SW480 (cell line): ENCODE measurements at regions not wholly inside any gene's neighbourhood (a gene's known extent, or its start where the extent isn't known, plus 50 kb on each side); places are given as distances from the start of the nearest gene placed in this dataset.
"Not testable (repeated sequence)": the region's sequence is repeated elsewhere in the genome, so short reads cannot be mapped to it uniquely, and the experiment has no call there.

Source experiments
- DNase-seq: peaks from one replicate; pipeline ENCODE4 v3.0.0-alpha.2; 2016; ENCODE audit warnings: low spot score

GRCh38 chr3:88000853-88001252, 58.0 kb downstream of the CGGBP1 start:
- no peak for DNase-seq

- no peak for DNase-seq
Observed at GRCh38 chr3:87997966-87998365, 60.8 kb downstream of the CGGBP1 start.

GRCh38 chr3:87997298-87997697, 61.5 kb downstream of the CGGBP1 start:
- no peak for DNase-seq

GRCh38 chr3:87996882-87997281, 61.9 kb downstream of the CGGBP1 start:
- no peak for DNase-seq

GRCh38 chr3:87993566-87993965, 65.2 kb downstream of the CGGBP1 start:
- DNase-seq = no peak

- no peak for DNase-seq
Observed at GRCh38 chr3:87987952-87988351, 70.9 kb downstream of the CGGBP1 start.

- DNase-seq = no peak
Observed at GRCh38 chr3:87982421-87982820, 76.4 kb downstream of the CGGBP1 start.

- no peak for DNase-seq
Observed at GRCh38 chr3:87979527-87979926, 79.3 kb downstream of the CGGBP1 start.

- no peak for DNase-seq
Observed at GRCh38 chr3:87977765-87978164, 81.0 kb downstream of the CGGBP1 start.

GRCh38 chr3:87975716-87976115, 83.1 kb downstream of the CGGBP1 start:
- no peak for DNase-seq

GRCh38 chr3:87973906-87974305, 84.9 kb downstream of the CGGBP1 start:
- no peak for DNase-seq

GRCh38 chr3:87969620-87970019, 89.2 kb downstream of the CGGBP1 start:
- no peak for DNase-seq

GRCh38 chr3:87968668-87969067, 90.1 kb downstream of the CGGBP1 start:
- no peak for DNase-seq

GRCh38 chr3:87958289-87958688, 100.5 kb downstream of the CGGBP1 start:
- DNase-seq = no peak

- DNase-seq = no peak
Observed at GRCh38 chr3:87957575-87957974, 101.2 kb downstream of the CGGBP1 start.

GRCh38 chr3:87949879-87950208, 109.0 kb downstream of the CGGBP1 start:
- no peak for DNase-seq

- no peak for DNase-seq
Observed at GRCh38 chr3:87949189-87949878, 109.5 kb downstream of the CGGBP1 start.

- DNase-seq = not testable (repeated sequence)
Observed at GRCh38 chr3:87946007-87946406, 112.8 kb downstream of the CGGBP1 start.

GRCh38 chr3:87942256-87942655, 116.5 kb downstream of the CGGBP1 start:
- DNase-seq = not testable (repeated sequence)

- DNase-seq = no peak
Observed at GRCh38 chr3:87924485-87924884, 134.3 kb downstream of the CGGBP1 start.

- DNase-seq = no peak
Observed at GRCh38 chr3:87920549-87920948, 138.3 kb downstream of the CGGBP1 start.

GRCh38 chr3:87901141-87901540, 157.7 kb downstream of the CGGBP1 start:
- DNase-seq = no peak

GRCh38 chr3:87900061-87900460, 158.7 kb downstream of the CGGBP1 start:
- DNase-seq = peak; percentile 2

- no peak for DNase-seq
Observed at GRCh38 chr3:87898971-87899370, 159.8 kb downstream of the CGGBP1 start.

GRCh38 chr3:87895983-87896382, 162.8 kb downstream of the CGGBP1 start:
- DNase-seq = no peak
